ENCODE measurements at regions not wholly inside any gene's neighbourhood (a gene's known extent, or its start where the extent isn't known, plus 50 kb on each side); places are given as distances from the start of the nearest gene placed in this dataset.

GRCh38 chr21:27101523-27101922 is 134.6 kb upstream of the ADAMTS5 start:
- Mint-ChIP-seq H3K4me1 (peaks cover 16% of the 10 kb centered on the region), H3K9me3 (peaks cover 5% of the 10 kb centered on the region; the same call in 2 of the 3 replicates), H3K27me3 (ENCODE audit: insufficient read depth, low read depth, poor library complexity) (no peaks in the 10 kb centered on the region), H3K4me3 (no peak overlapping the region), H3K36me3 (ENCODE audit: low read depth) (peaks cover 3% of the 10 kb centered on the region; the same call in 1 of the 3 replicates), H3K27ac (no peak overlapping the region)
- Histone ChIP-seq H3K4me3 (no peak overlapping the region), H3K4me2 (no peak overlapping the region), H2AFZ (no peak overlapping the region), H3K27ac (ENCODE audit: low read depth) (no peak overlapping the region), H3K36me3 (ENCODE audit: insufficient read depth) (no peaks in the 10 kb centered on the region), H3K4me1 (ENCODE audit: insufficient read depth) (no peaks in the 10 kb centered on the region), H4K20me1 (replicated peaks; ENCODE audit: insufficient read depth) (no peaks in the 10 kb centered on the region), H3K79me2 (replicated peaks; ENCODE audit: insufficient read depth) (no peaks in the 10 kb centered on the region), H3K9me2 (ENCODE audit: insufficient read depth) (no peaks in the 10 kb centered on the region), H3K27me3 (ENCODE audit: insufficient read depth) (no peaks in the 10 kb centered on the region), H3F3A (replicated peaks; ENCODE audit: low read depth) (no peaks in the 10 kb centered on the region)
- ATAC-seq (no peak), DNase-seq (ENCODE audit: low spot score) (no peak)
- TF ChIP-seq CTCF (conservative IDR thresholded peaks at IDR 0.05; ENCODE audit: low read depth in 2 of 2): no peak
- TF ChIP-seq EZH2 (IDR thresholded peaks at IDR 0.05; ENCODE audit: low read depth, unreplicated experiment): no peak
- TF ChIP-seq REST (IDR thresholded peaks at IDR 0.05; ENCODE audit: unreplicated experiment): no peak
- no peak for TF ChIP-seq CREB1 (CRISPR knock-in tag; IDR thresholded peaks at IDR 0.05; ENCODE audit: low read depth)
- no peak for TF ChIP-seq POLR2AphosphoS5 (IDR thresholded peaks at IDR 0.05; ENCODE audit: low read depth)
- no peak for TF ChIP-seq ETS1 (IDR thresholded peaks at IDR 0.05)
- TF ChIP-seq ZNF331 (CRISPR knock-in tag; IDR thresholded peaks at IDR 0.05; ENCODE audit: low read depth): no peak
- no peak for TF ChIP-seq NANOG (IDR thresholded peaks at IDR 0.05; ENCODE audit: borderline replicate concordance)
- no peak for TF ChIP-seq ZNF462 (CRISPR knock-in tag; IDR thresholded peaks at IDR 0.05)
- TF ChIP-seq ZNF114 (CRISPR knock-in tag; IDR thresholded peaks at IDR 0.05): no peak
- TF ChIP-seq STAT1 (IDR thresholded peaks at IDR 0.05; ENCODE audit: unreplicated experiment): no peak
- TF ChIP-seq EZH2phosphoT487 (IDR thresholded peaks at IDR 0.05; ENCODE audit: unreplicated experiment): no peak
- TF ChIP-seq JUNB (IDR thresholded peaks at IDR 0.05; ENCODE audit: unreplicated experiment): no peak

Measured in GM23338 (cell line).